Naive thymus-derived CD4-positive, alpha-beta T cell (primary cell): ENCODE measurements at regions not wholly inside any gene's neighbourhood (a gene's known extent, or its start where the extent isn't known, plus 50 kb on each side); places are given as distances from the start of the nearest gene placed in this dataset.

Experiments used
- ATAC-seq: fragments of 150-1000 bp; cut with Tn5 transposase; 2 replicates; pipeline ENCODE4 v1.10.0; 2021; ENCODE audit warnings: mild to moderate bottlenecking, moderate library complexity
- CTCF ChIA-PET: fragments of 350-600 bp; sonication (Branson Sonifier 250); formaldehyde crosslinking; loops from one replicate; lab custom pipeline; 2021; ENCODE audit warnings: antibody characterized with exemption; lab: Charles Lee
- POLR2A ChIA-PET: fragments of 350-600 bp; sonication (Branson Sonifier 250); formaldehyde crosslinking; loops from one replicate; lab custom pipeline; 2021; ENCODE audit warnings: antibody characterized with exemption, inconsistent platforms; lab: Charles Lee
- DNase-seq, 9 donors: peaks; one replicate each; pipeline versions ENCODE4 v3.0.0 to v3.0.0-alpha.2; 2020 to 2022; ENCODE audit warnings: mixed read lengths in 1 of 9
- H3K27ac ChIP-seq: one replicate; pipeline ENCODE4 v1.7.0; 2013; ENCODE audit warnings: mild to moderate bottlenecking, low read depth, low read length, moderate library complexity
- H3K27me3 ChIP-seq, 2 donors: one replicate each; pipeline ENCODE4 v1.7.0; 2013; ENCODE audit warnings: low read length in 2 of 2, mild to moderate bottlenecking in 2 of 2, moderate library complexity in 2 of 2; ENCODE audit not compliant: control insufficient read depth in 2 of 2, insufficient read depth in 2 of 2
- H3K36me3 ChIP-seq, 3 experiments: 1 replicate in 2 of 3; 2 replicates in 1 of 3; pipeline ENCODE4 v1.7.0; 2013; ENCODE audit warnings: low read length in 3 of 3, mild to moderate bottlenecking in 3 of 3, moderate library complexity in 1 of 3; ENCODE audit not compliant: insufficient read depth in 3 of 3, control insufficient read depth in 2 of 3
- H3K4me1 ChIP-seq, 2 donors: one replicate each; pipeline ENCODE4 v1.7.0; 2013; ENCODE audit warnings: low read length in 2 of 2, mild to moderate bottlenecking in 2 of 2, moderate library complexity in 1 of 2; ENCODE audit not compliant: control insufficient read depth in 2 of 2, insufficient read depth in 2 of 2
- H3K4me3 ChIP-seq: 2 replicates; pipeline ENCODE4 v1.7.0; 2013; ENCODE audit warnings: mild to moderate bottlenecking, low read length
- H3K9me3 ChIP-seq, 3 experiments: 1 replicate in 2 of 3; 2 replicates in 1 of 3; pipeline ENCODE4 v1.7.0; 2013; ENCODE audit warnings: low read length in 3 of 3; ENCODE audit not compliant: control insufficient read depth in 2 of 3
- H3K27ac Mint-ChIP-seq, 9 donors: one replicate each; pipeline ENCODE4 v1.8.0; 2020 to 2022; ENCODE audit warnings: mixed read lengths in 9 of 9, mild to moderate bottlenecking in 8 of 9, moderate library complexity in 5 of 9, inconsistent platforms in 2 of 9
- H3K27me3 Mint-ChIP-seq, 5 donors: one replicate each; pipeline ENCODE4 v1.8.0; 2021 to 2022; ENCODE audit warnings: mixed read lengths in 5 of 5, mild to moderate bottlenecking in 1 of 5
- H3K36me3 Mint-ChIP-seq, 5 donors: one replicate each; pipeline ENCODE4 v1.8.0; 2020 to 2022; ENCODE audit warnings: mixed read lengths in 5 of 5, mild to moderate bottlenecking in 3 of 5, inconsistent platforms in 1 of 5
- H3K4me1 Mint-ChIP-seq, 7 donors: one replicate each; pipeline ENCODE4 v1.8.0; 2020 to 2022; ENCODE audit warnings: mixed read lengths in 7 of 7, mild to moderate bottlenecking in 3 of 7, inconsistent platforms in 1 of 7
- H3K4me3 Mint-ChIP-seq, 10 donors: one replicate each; pipeline ENCODE4 v1.8.0; 2020 to 2022; ENCODE audit warnings: mild to moderate bottlenecking in 10 of 10, mixed read lengths in 10 of 10, moderate library complexity in 6 of 10, inconsistent platforms in 2 of 10
- H3K9me3 Mint-ChIP-seq, 11 donors: one replicate each; pipeline ENCODE4 v1.8.0; 2020 to 2022; ENCODE audit warnings: mixed read lengths in 11 of 11, mild to moderate bottlenecking in 4 of 11, inconsistent platforms in 1 of 11, moderate library complexity in 1 of 11
- intact Hi-C, 2 donors: fragments of 100-400 bp; cut with micrococcal nuclease; formaldehyde crosslinking; loops; one replicate each; pipeline ENCODE4 v1.15.1; 2023

GRCh38 chr11:96905663-96906062, 515.9 kb downstream of the JRKL start:
- Histone ChIP-seq H3K27me3 (no peaks in the 10 kb centered on the region), H3K36me3 (no peaks in the 10 kb centered on the region), H3K4me3 (no peak overlapping the region), H3K27ac (no peak overlapping the region), H3K4me1 (no peaks in the 10 kb centered on the region), H3K9me3 (no peaks in the 10 kb centered on the region)
- intact Hi-C loops, result no loop called here
- H3K36me3 Mint-ChIP-seq, result no peaks in the 10 kb centered on the region
- H3K4me1 Mint-ChIP-seq, result no peaks in the 10 kb centered on the region
- ChIA-PET CTCF (no interaction called here), POLR2A (no interaction called here)
- H3K27ac Mint-ChIP-seq, result no peak overlapping the region
- peaks cover 0 to 13% (median 5%) of the 10 kb centered on the region in 11 donors for H3K9me3 Mint-ChIP-seq
- H3K4me3 Mint-ChIP-seq, result no peak overlapping the region
- DNase-seq, result no peak
- H3K27me3 Mint-ChIP-seq, result no peaks in the 10 kb centered on the region
- ATAC-seq, result no peak

- Mint-ChIP-seq H3K27ac (no peak overlapping the region), H3K36me3 (no peaks in the 10 kb centered on the region), H3K27me3 (no peaks in the 10 kb centered on the region), H3K9me3 (peaks cover 0 to 10% (median 5%) of the 10 kb centered on the region in 11 donors), H3K4me1 (no peaks in the 10 kb centered on the region), H3K4me3 (no peak overlapping the region)
- Histone ChIP-seq H3K4me1 (no peaks in the 10 kb centered on the region), H3K36me3 (no peaks in the 10 kb centered on the region), H3K4me3 (no peak overlapping the region), H3K27me3 (no peaks in the 10 kb centered on the region), H3K27ac (no peak overlapping the region), H3K9me3 (no peaks in the 10 kb centered on the region)
- DNase-seq (no peak), ATAC-seq (no peak)
- intact Hi-C loops, result no loop called here
- ChIA-PET CTCF (no interaction called here), POLR2A (no interaction called here)
Observed at GRCh38 chr11:96906476-96906875, 516.7 kb downstream of the JRKL start.

GRCh38 chr11:96925862-96926261, 536.0 kb downstream of the JRKL start:
- H3K4me3 ChIP-seq, result no peak overlapping the region
- Mint-ChIP-seq H3K4me3 (no peak overlapping the region), H3K36me3 (no peaks in the 10 kb centered on the region), H3K27ac (no peak overlapping the region), H3K27me3 (no peaks in the 10 kb centered on the region), H3K4me1 (no peaks in the 10 kb centered on the region), H3K9me3 (peaks cover 0 to 5% (median 0%) of the 10 kb centered on the region in 11 donors)
- no peaks in the 10 kb centered on the region for H3K36me3 ChIP-seq
- DNase-seq, result no peak
- intact Hi-C loops, result no loop called here
- no peaks in the 10 kb centered on the region for H3K9me3 ChIP-seq
- ChIA-PET POLR2A (no interaction called here), CTCF (no interaction called here)
- ATAC-seq, result no peak
- no peak overlapping the region for H3K27ac ChIP-seq
- H3K27me3 ChIP-seq, result no peaks in the 10 kb centered on the region
- no peaks in the 10 kb centered on the region for H3K4me1 ChIP-seq

GRCh38 chr11:96940227-96940626, 550.4 kb downstream of the JRKL start:
- H3K4me1 Mint-ChIP-seq, result no peaks in the 10 kb centered on the region
- Histone ChIP-seq H3K27ac (no peak overlapping the region), H3K9me3 (no peaks in the 10 kb centered on the region), H3K4me1 (no peaks in the 10 kb centered on the region), H3K4me3 (no peak overlapping the region), H3K36me3 (no peaks in the 10 kb centered on the region), H3K27me3 (no peaks in the 10 kb centered on the region)
- intact Hi-C loops, result no loop called here
- H3K36me3 Mint-ChIP-seq, result no peaks in the 10 kb centered on the region
- H3K9me3 Mint-ChIP-seq, result peaks cover 0 to 10% (median 0%) of the 10 kb centered on the region in 11 donors
- ATAC-seq, result no peak
- no peak overlapping the region for H3K27ac Mint-ChIP-seq
- no peak overlapping the region for H3K4me3 Mint-ChIP-seq
- no peak for DNase-seq
- CTCF ChIA-PET, result no interaction called here
- POLR2A ChIA-PET, result no interaction called here
- H3K27me3 Mint-ChIP-seq, result no peaks in the 10 kb centered on the region

- intact Hi-C loops, result no loop called here
- Mint-ChIP-seq H3K27ac (no peak overlapping the region), H3K27me3 (no peaks in the 10 kb centered on the region), H3K4me3 (no peak overlapping the region), H3K9me3 (peaks cover 0 to 11% (median 0%) of the 10 kb centered on the region in 11 donors), H3K4me1 (no peaks in the 10 kb centered on the region), H3K36me3 (no peaks in the 10 kb centered on the region)
- Histone ChIP-seq H3K36me3 (no peaks in the 10 kb centered on the region), H3K27me3 (no peaks in the 10 kb centered on the region), H3K4me3 (no peak overlapping the region), H3K9me3 (no peaks in the 10 kb centered on the region), H3K27ac (no peak overlapping the region), H3K4me1 (no peaks in the 10 kb centered on the region)
- ATAC-seq (no peak), DNase-seq (no peak)
- CTCF ChIA-PET, result no interaction called here
- POLR2A ChIA-PET, result no interaction called here
Observed at GRCh38 chr11:96942855-96943254, 553.0 kb downstream of the JRKL start.

GRCh38 chr11:96943970-96944369, 554.2 kb downstream of the JRKL start:
- ChIA-PET POLR2A (no interaction called here), CTCF (no interaction called here)
- H3K27ac ChIP-seq, result no peak overlapping the region
- Mint-ChIP-seq H3K4me3 (no peak overlapping the region), H3K9me3 (peaks cover 0 to 11% (median 0%) of the 10 kb centered on the region in 11 donors), H3K27ac (no peak overlapping the region), H3K4me1 (no peaks in the 10 kb centered on the region), H3K27me3 (no peaks in the 10 kb centered on the region), H3K36me3 (no peaks in the 10 kb centered on the region)
- H3K4me3 ChIP-seq, result no peak overlapping the region
- H3K27me3 ChIP-seq, result no peaks in the 10 kb centered on the region
- DNase-seq (no peak), ATAC-seq (no peak)
- H3K36me3 ChIP-seq, result no peaks in the 10 kb centered on the region
- intact Hi-C loops, result no loop called here
- no peaks in the 10 kb centered on the region for H3K9me3 ChIP-seq
- H3K4me1 ChIP-seq, result no peaks in the 10 kb centered on the region

- ChIA-PET POLR2A (no interaction called here), CTCF (no interaction called here)
- H3K9me3 ChIP-seq, result no peaks in the 10 kb centered on the region
- no peaks in the 10 kb centered on the region for H3K36me3 ChIP-seq
- H3K9me3 Mint-ChIP-seq, result peaks cover 0 to 15% (median 4%) of the 10 kb centered on the region in 11 donors
- H3K27me3 ChIP-seq, result no peaks in the 10 kb centered on the region
- no peak overlapping the region for H3K27ac ChIP-seq
- no peak for ATAC-seq
- no peaks in the 10 kb centered on the region for H3K4me1 Mint-ChIP-seq
- no peaks in the 10 kb centered on the region for H3K4me1 ChIP-seq
- H3K36me3 Mint-ChIP-seq, result no peaks in the 10 kb centered on the region
- H3K27me3 Mint-ChIP-seq, result no peaks in the 10 kb centered on the region
- intact Hi-C loops, result no loop called here
- H3K4me3 Mint-ChIP-seq, result no peak overlapping the region
- no peak overlapping the region for H3K27ac Mint-ChIP-seq
- no peak overlapping the region for H3K4me3 ChIP-seq
- DNase-seq, result no peak
Observed at GRCh38 chr11:96948066-96948465, 558.3 kb downstream of the JRKL start.
